ENCODE measurements at regions not wholly inside any gene's neighbourhood (a gene's known extent, or its start where the extent isn't known, plus 50 kb on each side); places are given as distances from the start of the nearest gene placed in this dataset.

DNA sequence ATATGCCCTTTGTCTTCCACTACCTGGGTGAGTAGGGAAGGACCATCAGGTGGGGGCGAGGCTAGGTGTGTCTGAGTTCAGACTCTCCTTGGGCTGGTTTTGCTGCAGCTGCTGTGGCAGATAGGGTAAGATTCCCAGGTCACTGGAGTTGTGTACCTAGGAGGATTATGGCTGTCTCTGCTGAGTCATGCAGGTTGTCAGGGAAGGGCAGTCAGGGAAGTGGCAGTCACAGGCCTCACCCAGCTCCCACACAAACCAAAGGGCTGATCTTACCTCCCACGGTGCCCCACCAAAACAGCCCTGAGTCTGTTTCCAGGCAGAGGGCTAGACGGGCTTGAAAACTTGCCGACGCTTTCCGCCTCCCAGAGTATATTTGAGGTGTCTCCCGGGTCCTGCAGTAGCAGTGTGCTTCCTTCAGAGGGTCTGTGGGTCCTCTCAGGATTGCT, 201.6 kb upstream of the PLXNA2 start:
- no peaks in the 10 kb centered on the region for H3K9me2 ChIP-seq (ENCODE audit: insufficient read depth, low read length)

DNA sequence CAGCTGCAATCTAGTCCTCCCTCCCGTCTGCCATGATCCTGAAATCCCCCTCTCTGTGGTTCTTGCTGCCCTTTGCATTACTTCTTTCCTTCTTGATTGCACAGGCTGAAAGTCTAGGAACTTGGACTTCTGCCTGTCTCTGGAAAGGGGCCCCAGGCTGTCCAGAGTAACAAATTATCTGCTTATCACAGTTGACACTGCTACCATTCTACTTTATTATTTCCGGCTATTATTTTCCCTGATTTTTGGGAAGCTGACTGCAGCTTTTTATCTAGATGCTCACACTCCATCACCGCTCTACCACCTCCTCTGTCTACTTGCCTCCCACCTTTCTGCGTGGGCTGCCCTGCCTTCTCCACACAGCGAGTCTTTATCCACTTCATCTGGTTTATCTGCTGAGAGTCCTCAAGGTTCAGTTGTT, 202.1 kb upstream of the PLXNA2 start:
- Histone ChIP-seq H3K79me2 (replicated peaks; ENCODE audit: insufficient read depth, low read length) (no peaks in the 10 kb centered on the region), H2AFZ (ENCODE audit: low read depth, low read length) (no peak overlapping the region), H4K20me1 (ENCODE audit: insufficient read depth) (no peaks in the 10 kb centered on the region), H3K4me3 (ENCODE audit: low read length) (no peak overlapping the region), H3K9me2 (ENCODE audit: insufficient read depth, low read length) (no peaks in the 10 kb centered on the region), H3K9ac (ENCODE audit: low read length) (no peak overlapping the region), H3K9me3 (ENCODE audit: low read length) (no peaks in the 10 kb centered on the region), H3K27me3 (ENCODE audit: insufficient read depth, low read depth, low read length) (no peaks in the 10 kb centered on the region), H3F3A (ENCODE audit: insufficient read depth, low read length, poor library complexity, severe bottlenecking) (no peaks in the 10 kb centered on the region), H3K4me2 (ENCODE audit: low read length) (no peak overlapping the region), H3K27ac (ENCODE audit: low read length) (no peak overlapping the region), H3K36me3 (ENCODE audit: insufficient read depth, low read length) (no peaks in the 10 kb centered on the region)
- no peak for TF ChIP-seq MXI1 (conservative IDR thresholded peaks at IDR 0.05; ENCODE audit: poor library complexity, severe bottlenecking)
- no peak for TF ChIP-seq EP300 (conservative IDR thresholded peaks at IDR 0.05; ENCODE audit: poor library complexity, severe bottlenecking)
- TF ChIP-seq, protein P1, sequence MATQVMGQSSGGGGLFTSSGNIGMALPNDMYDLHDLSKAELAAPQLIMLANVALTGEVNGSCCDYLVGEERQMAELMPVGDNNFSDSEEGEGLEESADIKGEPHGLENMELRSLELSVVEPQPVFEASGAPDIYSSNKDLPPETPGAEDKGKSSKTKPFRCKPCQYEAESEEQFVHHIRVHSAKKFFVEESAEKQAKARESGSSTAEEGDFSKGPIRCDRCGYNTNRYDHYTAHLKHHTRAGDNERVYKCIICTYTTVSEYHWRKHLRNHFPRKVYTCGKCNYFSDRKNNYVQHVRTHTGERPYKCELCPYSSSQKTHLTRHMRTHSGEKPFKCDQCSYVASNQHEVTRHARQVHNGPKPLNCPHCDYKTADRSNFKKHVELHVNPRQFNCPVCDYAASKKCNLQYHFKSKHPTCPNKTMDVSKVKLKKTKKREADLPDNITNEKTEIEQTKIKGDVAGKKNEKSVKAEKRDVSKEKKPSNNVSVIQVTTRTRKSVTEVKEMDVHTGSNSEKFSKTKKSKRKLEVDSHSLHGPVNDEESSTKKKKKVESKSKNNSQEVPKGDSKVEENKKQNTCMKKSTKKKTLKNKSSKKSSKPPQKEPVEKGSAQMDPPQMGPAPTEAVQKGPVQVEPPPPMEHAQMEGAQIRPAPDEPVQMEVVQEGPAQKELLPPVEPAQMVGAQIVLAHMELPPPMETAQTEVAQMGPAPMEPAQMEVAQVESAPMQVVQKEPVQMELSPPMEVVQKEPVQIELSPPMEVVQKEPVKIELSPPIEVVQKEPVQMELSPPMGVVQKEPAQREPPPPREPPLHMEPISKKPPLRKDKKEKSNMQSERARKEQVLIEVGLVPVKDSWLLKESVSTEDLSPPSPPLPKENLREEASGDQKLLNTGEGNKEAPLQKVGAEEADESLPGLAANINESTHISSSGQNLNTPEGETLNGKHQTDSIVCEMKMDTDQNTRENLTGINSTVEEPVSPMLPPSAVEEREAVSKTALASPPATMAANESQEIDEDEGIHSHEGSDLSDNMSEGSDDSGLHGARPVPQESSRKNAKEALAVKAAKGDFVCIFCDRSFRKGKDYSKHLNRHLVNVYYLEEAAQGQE (IDR thresholded peaks at IDR 0.05; ENCODE audit: borderline replicate concordance), result no peak
- no peak for TF ChIP-seq SMC3 (conservative IDR thresholded peaks at IDR 0.05; ENCODE audit: poor library complexity)
- TF ChIP-seq RAD21 (conservative IDR thresholded peaks at IDR 0.05), result no peak

More for the DNA sequence above, 201.6 kb upstream of the PLXNA2 start:
- Histone ChIP-seq H4K20me1 (ENCODE audit: insufficient read depth) (no peaks in the 10 kb centered on the region), H3K4me3 (ENCODE audit: low read length) (no peak overlapping the region), H3K27me3 (ENCODE audit: insufficient read depth, low read depth, low read length) (no peaks in the 10 kb centered on the region), H3K9ac (ENCODE audit: low read length) (no peak overlapping the region), H2AFZ (ENCODE audit: low read depth, low read length) (no peak overlapping the region), H3F3A (ENCODE audit: insufficient read depth, low read length, poor library complexity, severe bottlenecking) (no peaks in the 10 kb centered on the region), H3K4me2 (ENCODE audit: low read length) (no peak overlapping the region), H3K79me2 (replicated peaks; ENCODE audit: insufficient read depth, low read length) (no peaks in the 10 kb centered on the region), H3K27ac (ENCODE audit: low read length) (no peak overlapping the region), H3K36me3 (ENCODE audit: insufficient read depth, low read length) (no peaks in the 10 kb centered on the region), H3K9me3 (ENCODE audit: low read length) (no peaks in the 10 kb centered on the region)
- no peak for TF ChIP-seq RAD21 (conservative IDR thresholded peaks at IDR 0.05)
- no peak for TF ChIP-seq EZH2 (IDR thresholded peaks at IDR 0.05; ENCODE audit: borderline replicate concordance, insufficient read depth, low read length, poor library complexity, severe bottlenecking)
- TF ChIP-seq, protein P2, sequence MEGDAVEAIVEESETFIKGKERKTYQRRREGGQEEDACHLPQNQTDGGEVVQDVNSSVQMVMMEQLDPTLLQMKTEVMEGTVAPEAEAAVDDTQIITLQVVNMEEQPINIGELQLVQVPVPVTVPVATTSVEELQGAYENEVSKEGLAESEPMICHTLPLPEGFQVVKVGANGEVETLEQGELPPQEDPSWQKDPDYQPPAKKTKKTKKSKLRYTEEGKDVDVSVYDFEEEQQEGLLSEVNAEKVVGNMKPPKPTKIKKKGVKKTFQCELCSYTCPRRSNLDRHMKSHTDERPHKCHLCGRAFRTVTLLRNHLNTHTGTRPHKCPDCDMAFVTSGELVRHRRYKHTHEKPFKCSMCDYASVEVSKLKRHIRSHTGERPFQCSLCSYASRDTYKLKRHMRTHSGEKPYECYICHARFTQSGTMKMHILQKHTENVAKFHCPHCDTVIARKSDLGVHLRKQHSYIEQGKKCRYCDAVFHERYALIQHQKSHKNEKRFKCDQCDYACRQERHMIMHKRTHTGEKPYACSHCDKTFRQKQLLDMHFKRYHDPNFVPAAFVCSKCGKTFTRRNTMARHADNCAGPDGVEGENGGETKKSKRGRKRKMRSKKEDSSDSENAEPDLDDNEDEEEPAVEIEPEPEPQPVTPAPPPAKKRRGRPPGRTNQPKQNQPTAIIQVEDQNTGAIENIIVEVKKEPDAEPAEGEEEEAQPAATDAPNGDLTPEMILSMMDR (IDR thresholded peaks at IDR 0.05; ENCODE audit: poor library complexity, severe bottlenecking), result no peak
- no peak for TF ChIP-seq POLR2AphosphoS5 (IDR thresholded peaks at IDR 0.05)
- no peak for TF ChIP-seq MXI1 (conservative IDR thresholded peaks at IDR 0.05; ENCODE audit: poor library complexity, severe bottlenecking)
- TF ChIP-seq TAF1 (IDR thresholded peaks at IDR 0.05; ENCODE audit: low read depth), result no peak
- no peak for TF ChIP-seq EP300 (conservative IDR thresholded peaks at IDR 0.05; ENCODE audit: poor library complexity, severe bottlenecking)
